ENCODE measurements at regions not wholly inside any gene's neighbourhood (a gene's known extent, or its start where the extent isn't known, plus 50 kb on each side); places are given as distances from the start of the nearest gene placed in this dataset.
"Not testable (repeated sequence)": the region's sequence is repeated elsewhere in the genome, so short reads cannot be mapped to it uniquely, and the experiment has no call there.

DNA sequence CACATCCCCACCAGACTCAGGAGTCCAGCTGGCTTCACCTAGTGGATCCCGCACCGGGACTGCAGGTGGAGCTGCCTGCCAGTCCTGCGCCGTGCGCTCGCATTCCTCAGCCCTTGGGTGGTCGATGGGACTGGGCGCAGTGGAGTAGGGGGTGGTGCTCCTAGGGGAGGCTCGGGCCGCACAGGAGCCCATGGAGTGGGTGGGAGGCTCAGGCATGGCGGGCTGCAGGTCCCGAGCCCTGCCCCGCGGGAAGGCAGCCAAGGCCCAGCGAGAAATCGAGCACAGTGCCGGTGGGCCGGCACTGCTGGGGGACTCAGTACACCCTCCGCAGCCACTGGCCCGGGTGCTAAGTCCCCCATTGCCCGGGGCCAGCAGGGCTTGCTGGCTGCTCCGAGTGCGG, 153.7 kb upstream of the NRIP1 start:
- ATAC-seq; POLR2A ChIA-PET; DNase-seq (ENCODE audit: extremely low read depth in 1 of 4, low spot score in 3 of 4); FAIRE-seq; H3K27me3 ChIP-seq (ENCODE audit: control insufficient read depth in 2 of 2, insufficient read depth in 2 of 2, low read length in 2 of 2); H3K9ac ChIP-seq (ENCODE audit: insufficient read depth in 1 of 2, low read depth in 2 of 2, low read length in 2 of 2); BruUV-seq (replicated peaks); intact Hi-C loops (cut with micrococcal nuclease); CTCF ChIA-PET (ENCODE audit: low intra/inter-chr PET ratio); H3K9me1 ChIP-seq (ENCODE audit: control insufficient read depth, insufficient read depth, low read length); H2AFZ ChIP-seq (ENCODE audit: low read depth, low read length); H3K27ac ChIP-seq (ENCODE audit: extremely low read depth, low read depth, low read length); H3K4me3 ChIP-seq; H3K36me3 ChIP-seq (ENCODE audit: control insufficient read depth, insufficient read depth, low read length); H3K4me1 ChIP-seq (replicated peaks in 1 of 2; ENCODE audit: control insufficient read depth in 2 of 2, insufficient read depth in 2 of 2, low read length in 2 of 2); in situ Hi-C loops (cut with MboI); H3K79me2 ChIP-seq (ENCODE audit: control insufficient read depth, insufficient read depth, low read length); H3K4me2 ChIP-seq (ENCODE audit: insufficient read depth, low read length); H4K20me1 ChIP-seq (replicated peaks; ENCODE audit: control insufficient read depth, insufficient read depth, low read length); H3K9me3 ChIP-seq (replicated peaks; ENCODE audit: control insufficient read depth, insufficient read depth, low read depth, low read length): not testable (repeated sequence)
- no CpG with 5 or more reads among the region's 23 CpGs for WGBS (ENCODE audit: insufficient coverage, low coverage, missing lambda C conversion rate)

DNA sequence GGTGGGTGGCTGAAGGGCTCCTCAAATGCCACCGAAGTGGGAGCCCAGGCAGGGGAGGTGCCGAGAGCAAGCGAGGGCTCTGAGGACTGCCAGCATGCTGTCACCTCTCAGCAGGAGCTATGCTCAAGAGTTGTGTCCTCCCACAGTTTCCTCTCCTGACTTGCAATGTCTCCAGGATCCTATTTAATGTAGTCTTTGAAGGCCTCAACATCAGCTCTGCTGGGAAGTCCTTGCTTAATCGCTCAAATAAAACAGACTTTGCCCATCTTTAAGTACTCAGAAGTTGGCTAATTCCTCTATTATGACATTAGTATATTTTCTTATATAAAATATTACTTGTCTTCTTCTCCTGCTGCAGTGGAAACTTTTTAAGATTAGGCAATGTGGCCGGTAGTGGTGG, 154.2 kb upstream of the NRIP1 start:
- no peak for FAIRE-seq
- no peaks in the 10 kb centered on the region for H3K79me2 ChIP-seq (ENCODE audit: control insufficient read depth, insufficient read depth, low read length)
- POLR2A ChIA-PET = no interaction called here
- no peak overlapping the region for H3K9ac ChIP-seq (ENCODE audit: insufficient read depth in 1 of 2, low read depth in 2 of 2, low read length in 2 of 2)
- H3K36me3 ChIP-seq (ENCODE audit: control insufficient read depth, insufficient read depth, low read length) = no peaks in the 10 kb centered on the region
- in situ Hi-C loops (cut with MboI) (no loop called here), intact Hi-C loops (cut with micrococcal nuclease) (no loop called here)
- ATAC-seq = no peak
- H3K27me3 ChIP-seq (ENCODE audit: control insufficient read depth in 2 of 2, insufficient read depth in 2 of 2, low read length in 2 of 2) = no peaks in the 10 kb centered on the region
- no peaks in the 10 kb centered on the region for H3K9me3 ChIP-seq (replicated peaks; ENCODE audit: control insufficient read depth, insufficient read depth, low read depth, low read length)
- no peaks in the 10 kb centered on the region for H3K9me1 ChIP-seq (ENCODE audit: control insufficient read depth, insufficient read depth, low read length)
- H3K4me2 ChIP-seq (ENCODE audit: insufficient read depth, low read length) = no peak overlapping the region
- BruUV-seq (replicated peaks) = no TSS peak
- H2AFZ ChIP-seq (ENCODE audit: low read depth, low read length) = no peak overlapping the region
- DNase-seq (ENCODE audit: extremely low read depth in 1 of 4, low spot score in 3 of 4) = no peak
- CTCF ChIA-PET (ENCODE audit: low intra/inter-chr PET ratio) = no interaction called here
- no peak overlapping the region for H3K27ac ChIP-seq (ENCODE audit: extremely low read depth, low read depth, low read length)
- H4K20me1 ChIP-seq (replicated peaks; ENCODE audit: control insufficient read depth, insufficient read depth, low read length) = no peaks in the 10 kb centered on the region
- H3K4me1 ChIP-seq (replicated peaks in 1 of 2; ENCODE audit: control insufficient read depth in 2 of 2, insufficient read depth in 2 of 2, low read length in 2 of 2) = no peaks in the 10 kb centered on the region
- no peak overlapping the region for H3K4me3 ChIP-seq
- WGBS (ENCODE audit: insufficient coverage, low coverage, missing lambda C conversion rate) = 14% methylated on average over 2 of the region's 5 CpGs
- TF ChIP-seq DPF2 (IDR thresholded peaks at IDR 0.05) = no peak
- no peak for TF ChIP-seq RBM22 (IDR thresholded peaks at IDR 0.05; ENCODE audit: low read depth, low read length, poor library complexity, severe bottlenecking)
- TF ChIP-seq PHF20 (IDR thresholded peaks at IDR 0.05; ENCODE audit: partially characterized antibody) = no peak
- TF ChIP-seq, protein P1, sequence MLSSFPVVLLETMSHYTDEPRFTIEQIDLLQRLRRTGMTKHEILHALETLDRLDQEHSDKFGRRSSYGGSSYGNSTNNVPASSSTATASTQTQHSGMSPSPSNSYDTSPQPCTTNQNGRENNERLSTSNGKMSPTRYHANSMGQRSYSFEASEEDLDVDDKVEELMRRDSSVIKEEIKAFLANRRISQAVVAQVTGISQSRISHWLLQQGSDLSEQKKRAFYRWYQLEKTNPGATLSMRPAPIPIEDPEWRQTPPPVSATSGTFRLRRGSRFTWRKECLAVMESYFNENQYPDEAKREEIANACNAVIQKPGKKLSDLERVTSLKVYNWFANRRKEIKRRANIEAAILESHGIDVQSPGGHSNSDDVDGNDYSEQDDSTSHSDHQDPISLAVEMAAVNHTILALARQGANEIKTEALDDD (IDR thresholded peaks at IDR 0.05) = no peak
- TF ChIP-seq, protein P2, sequence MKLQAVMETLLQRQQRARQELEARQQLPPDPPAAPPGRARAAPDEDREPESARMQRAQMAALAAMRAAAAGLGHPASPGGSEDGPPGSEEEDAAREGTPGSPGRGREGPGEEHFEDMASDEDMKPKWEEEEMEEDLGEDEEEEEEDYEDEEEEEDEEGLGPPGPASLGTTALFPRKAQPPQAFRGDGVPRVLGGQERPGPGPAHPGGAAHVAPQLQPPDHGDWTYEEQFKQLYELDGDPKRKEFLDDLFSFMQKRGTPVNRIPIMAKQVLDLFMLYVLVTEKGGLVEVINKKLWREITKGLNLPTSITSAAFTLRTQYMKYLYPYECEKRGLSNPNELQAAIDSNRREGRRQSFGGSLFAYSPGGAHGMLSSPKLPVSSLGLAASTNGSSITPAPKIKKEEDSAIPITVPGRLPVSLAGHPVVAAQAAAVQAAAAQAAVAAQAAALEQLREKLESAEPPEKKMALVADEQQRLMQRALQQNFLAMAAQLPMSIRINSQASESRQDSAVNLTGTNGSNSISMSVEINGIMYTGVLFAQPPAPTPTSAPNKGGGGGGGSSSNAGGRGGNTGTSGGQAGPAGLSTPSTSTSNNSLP (IDR thresholded peaks at IDR 0.05; ENCODE audit: borderline replicate concordance, low read depth, low read length) = no peak
- TF ChIP-seq EZH2 (IDR thresholded peaks at IDR 0.05; ENCODE audit: borderline replicate concordance, low read depth, low read length) = no peak
- TF ChIP-seq MEF2A (IDR thresholded peaks at IDR 0.05; ENCODE audit: control insufficient read depth, low read depth, low read length) = no peak
- no peak for TF ChIP-seq TCF7L2 (IDR thresholded peaks at IDR 0.05; ENCODE audit: low read depth, low read length)
- TF ChIP-seq BRF1 (IDR thresholded peaks at IDR 0.05; ENCODE audit: borderline replicate concordance, extremely low read depth, insufficient read length) = no peak
- TF ChIP-seq, protein P3, sequence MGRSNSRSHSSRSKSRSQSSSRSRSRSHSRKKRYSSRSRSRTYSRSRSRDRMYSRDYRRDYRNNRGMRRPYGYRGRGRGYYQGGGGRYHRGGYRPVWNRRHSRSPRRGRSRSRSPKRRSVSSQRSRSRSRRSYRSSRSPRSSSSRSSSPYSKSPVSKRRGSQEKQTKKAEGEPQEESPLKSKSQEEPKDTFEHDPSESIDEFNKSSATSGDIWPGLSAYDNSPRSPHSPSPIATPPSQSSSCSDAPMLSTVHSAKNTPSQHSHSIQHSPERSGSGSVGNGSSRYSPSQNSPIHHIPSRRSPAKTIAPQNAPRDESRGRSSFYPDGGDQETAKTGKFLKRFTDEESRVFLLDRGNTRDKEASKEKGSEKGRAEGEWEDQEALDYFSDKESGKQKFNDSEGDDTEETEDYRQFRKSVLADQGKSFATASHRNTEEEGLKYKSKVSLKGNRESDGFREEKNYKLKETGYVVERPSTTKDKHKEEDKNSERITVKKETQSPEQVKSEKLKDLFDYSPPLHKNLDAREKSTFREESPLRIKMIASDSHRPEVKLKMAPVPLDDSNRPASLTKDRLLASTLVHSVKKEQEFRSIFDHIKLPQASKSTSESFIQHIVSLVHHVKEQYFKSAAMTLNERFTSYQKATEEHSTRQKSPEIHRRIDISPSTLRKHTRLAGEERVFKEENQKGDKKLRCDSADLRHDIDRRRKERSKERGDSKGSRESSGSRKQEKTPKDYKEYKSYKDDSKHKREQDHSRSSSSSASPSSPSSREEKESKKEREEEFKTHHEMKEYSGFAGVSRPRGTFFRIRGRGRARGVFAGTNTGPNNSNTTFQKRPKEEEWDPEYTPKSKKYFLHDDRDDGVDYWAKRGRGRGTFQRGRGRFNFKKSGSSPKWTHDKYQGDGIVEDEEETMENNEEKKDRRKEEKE (IDR thresholded peaks at IDR 0.05; ENCODE audit: borderline replicate concordance in 1 of 2, control insufficient read depth in 1 of 2, low read depth in 2 of 2, low read length in 1 of 2) = no peak
